DOHH2 (cell line): ENCODE measurements at regions not wholly inside any gene's neighbourhood (a gene's known extent, or its start where the extent isn't known, plus 50 kb on each side); places are given as distances from the start of the nearest gene placed in this dataset.

Experiments used
- CTCF ChIP-seq: fragments of 200-600 bp; sonication (generic); IDR thresholded peaks from one replicate; pipeline ENCODE4 v1.5.1; 2014; ENCODE audit warnings: antibody characterized with exemption, mild to moderate bottlenecking, low read depth, low read length; ENCODE audit not compliant: poor library complexity, severe bottlenecking
- EZH2phosphoT487 ChIP-seq: fragments of 200-600 bp; sonication (generic); IDR thresholded peaks from 2 replicates; pipeline ENCODE4 v1.6.1; 2017; ENCODE audit warnings: borderline replicate concordance, mild to moderate bottlenecking, antibody characterized with exemption, low read length, moderate library complexity, mixed read lengths

GRCh38 chr3:31179768-31180167 is 285.3 kb upstream of the GADL1 start:
- TF ChIP-seq CTCF, result no peak
- no peak for TF ChIP-seq EZH2phosphoT487
